GM19239 (cell line): ENCODE measurements at regions not wholly inside any gene's neighbourhood (a gene's known extent, or its start where the extent isn't known, plus 50 kb on each side); places are given as distances from the start of the nearest gene placed in this dataset.

ENCODE experiments used
- DNase-seq: peaks from one replicate; pipeline ENCODE4 v3.0.0; 2011; ENCODE audit warnings: low spot score; ENCODE audit not compliant: insufficient read length
- FAIRE-seq: peaks from 2 replicates; lab custom pipeline; 2011; peaks lifted over from hg19 to GRCh38; lab: Jason Lieb, UNC

DNA sequence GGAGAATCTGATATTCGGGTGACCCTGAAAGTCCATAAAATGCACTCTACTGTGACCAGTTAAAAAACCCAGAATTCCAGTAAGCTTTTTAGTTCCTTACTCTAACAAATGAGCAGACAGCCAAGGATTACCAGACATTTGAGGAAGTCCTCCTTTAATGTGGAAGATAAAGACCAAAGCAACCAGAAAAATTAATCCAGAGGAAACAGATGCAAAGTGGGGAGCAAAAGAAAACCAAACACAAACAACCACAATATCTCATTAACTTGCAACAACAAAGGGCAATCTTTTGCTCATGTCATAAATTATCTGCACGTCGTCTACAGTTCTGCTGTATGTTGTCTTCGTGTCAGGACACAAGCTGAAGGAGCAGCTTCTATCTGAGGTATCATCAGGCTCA is 164.4 kb downstream of the PJA1 start:
- FAIRE-seq, result no peak

DNA sequence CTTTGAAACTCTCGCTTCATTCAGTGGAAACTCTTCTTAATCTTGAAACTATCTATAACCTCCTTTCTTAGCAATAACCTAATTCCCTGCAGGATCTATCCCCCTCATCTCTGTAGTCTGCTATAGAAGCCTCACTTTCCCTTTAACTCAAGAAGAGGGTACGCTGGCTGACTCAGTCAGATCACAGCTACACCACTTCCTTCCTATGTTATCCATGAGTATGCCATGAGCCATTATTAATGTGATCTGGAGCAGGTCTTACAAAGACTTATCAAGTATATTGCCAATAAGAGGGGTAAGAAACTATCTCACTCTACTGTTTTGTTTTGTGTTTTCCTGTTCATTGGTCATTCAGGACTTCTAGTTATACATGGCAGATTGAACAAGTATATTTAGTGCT is 165.3 kb downstream of the PJA1 start:
- FAIRE-seq (no peak), DNase-seq (no peak)

More for the DNA sequence above, 164.4 kb downstream of the PJA1 start:
- DNase-seq, result no peak

DNA sequence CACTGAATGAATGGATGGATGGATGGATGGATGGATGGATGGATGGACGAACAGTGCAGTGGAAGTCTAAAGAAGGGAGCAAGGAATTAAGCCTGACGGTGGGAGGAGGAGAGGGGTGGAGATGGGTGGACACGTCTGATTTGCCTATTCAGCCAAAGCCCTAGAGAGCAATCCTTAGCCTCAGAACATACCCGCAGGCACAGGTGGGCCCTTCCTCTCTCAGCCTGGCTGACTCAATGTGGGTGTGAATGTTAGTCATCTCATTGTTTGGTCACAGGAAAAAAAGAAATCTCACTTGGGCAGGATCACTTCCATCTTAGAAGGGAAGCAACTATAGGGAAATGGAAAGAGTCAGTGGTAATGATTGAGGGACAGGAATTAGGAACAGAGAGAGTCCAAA is 165.9 kb downstream of the PJA1 start:
- FAIRE-seq (no peak), DNase-seq (no peak)

DNA sequence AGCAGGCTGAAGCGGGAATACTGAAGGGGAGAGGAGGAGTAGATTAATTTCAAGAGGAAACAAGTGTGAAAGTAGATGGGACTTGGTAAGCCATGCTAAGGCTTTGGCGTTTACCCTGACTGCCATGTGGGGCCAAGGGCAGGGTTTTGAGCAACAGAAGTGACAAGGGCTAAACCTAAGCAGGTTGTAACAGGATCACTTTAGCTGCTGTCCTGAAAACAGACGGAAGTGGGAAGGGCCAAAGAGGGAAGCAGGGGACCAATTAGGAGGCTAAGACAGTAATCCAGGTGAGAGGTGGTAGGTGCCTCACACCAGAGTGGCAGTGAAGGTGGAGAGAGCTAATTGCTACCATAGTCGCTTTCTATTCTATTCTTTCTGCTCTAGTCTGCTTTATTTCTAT is 166.5 kb downstream of the PJA1 start:
- FAIRE-seq, result no peak
- DNase-seq, result no peak

DNA sequence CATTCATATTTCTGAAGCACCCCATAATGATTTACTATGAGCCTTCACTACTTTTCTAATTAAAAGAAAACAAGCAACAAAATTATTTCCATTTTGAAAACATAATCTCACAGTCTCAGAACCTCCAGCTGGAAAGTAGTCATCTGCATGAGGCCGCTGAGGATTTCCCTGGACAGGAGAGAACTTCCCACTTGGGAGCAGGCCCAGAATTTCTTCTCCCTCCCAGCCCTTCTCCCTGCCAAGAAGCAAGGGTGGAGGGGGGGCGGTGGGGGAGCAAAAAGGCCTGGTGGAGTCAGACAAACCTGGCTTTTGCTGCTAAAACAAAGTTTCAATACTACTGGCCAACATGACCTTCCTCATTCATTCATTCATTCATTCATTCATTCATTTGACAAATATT is 167.3 kb downstream of the PJA1 start:
- FAIRE-seq (no peak), DNase-seq (no peak)

DNA sequence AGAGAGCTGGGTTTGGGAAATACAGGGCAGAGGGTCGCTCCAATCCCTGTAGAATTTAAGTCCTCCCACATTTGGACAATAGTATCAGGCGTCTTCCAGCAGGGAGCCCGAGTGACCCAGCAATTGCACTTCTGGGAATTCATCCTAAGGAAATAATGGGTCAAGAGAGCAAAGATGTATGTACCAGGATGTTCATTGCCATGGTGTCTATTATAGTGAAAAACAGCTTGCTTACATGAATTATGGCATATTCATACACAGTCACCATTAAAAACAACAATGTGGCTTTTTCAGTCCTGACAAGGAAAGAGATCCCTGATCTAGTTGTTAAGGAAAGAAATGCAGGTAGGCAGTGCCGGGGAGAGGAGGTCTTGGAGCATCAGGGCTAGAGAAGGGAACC is 167.7 kb downstream of the PJA1 start:
- FAIRE-seq, result no peak
- no peak for DNase-seq

DNA sequence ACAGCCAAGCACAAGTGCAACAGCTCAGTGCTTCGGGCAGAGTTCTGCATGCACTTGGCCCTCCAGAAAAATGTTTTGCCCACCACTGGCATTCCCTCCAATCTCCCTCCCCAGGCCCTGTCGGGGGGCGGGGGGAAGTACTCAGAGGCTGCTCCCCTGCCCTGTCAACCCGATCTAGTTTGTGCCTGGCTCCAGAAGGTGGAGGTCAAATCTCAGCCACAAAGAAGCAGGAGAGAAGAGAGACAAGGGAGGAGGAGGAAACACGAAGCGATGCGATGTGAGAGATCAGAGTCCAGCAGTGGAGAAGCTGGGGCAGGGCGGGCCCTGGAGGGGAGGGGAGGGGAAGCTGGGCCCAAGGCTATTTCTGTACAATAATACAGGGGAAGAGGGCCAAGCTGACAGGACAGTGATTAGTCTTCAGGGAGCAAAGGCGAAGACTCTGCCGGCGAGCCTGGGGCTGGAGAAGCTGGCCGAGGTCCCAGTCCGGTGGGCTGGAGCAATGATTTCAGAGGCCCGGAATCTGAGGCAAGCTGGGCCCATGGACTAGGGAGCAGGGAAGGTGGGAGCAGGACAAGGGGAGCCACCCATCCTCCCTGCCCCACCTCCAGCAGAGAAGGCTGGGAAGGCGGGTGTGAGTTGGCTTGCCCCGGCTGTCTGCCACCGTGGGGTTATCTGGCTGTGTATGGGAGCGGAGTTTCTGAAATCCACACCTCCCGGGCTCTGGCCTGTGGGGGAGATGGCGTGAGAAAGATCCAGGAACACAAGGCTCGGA is 167.1 kb downstream of the EFNB1 start:
- DNase-seq (no peak), FAIRE-seq (no peak)

DNA sequence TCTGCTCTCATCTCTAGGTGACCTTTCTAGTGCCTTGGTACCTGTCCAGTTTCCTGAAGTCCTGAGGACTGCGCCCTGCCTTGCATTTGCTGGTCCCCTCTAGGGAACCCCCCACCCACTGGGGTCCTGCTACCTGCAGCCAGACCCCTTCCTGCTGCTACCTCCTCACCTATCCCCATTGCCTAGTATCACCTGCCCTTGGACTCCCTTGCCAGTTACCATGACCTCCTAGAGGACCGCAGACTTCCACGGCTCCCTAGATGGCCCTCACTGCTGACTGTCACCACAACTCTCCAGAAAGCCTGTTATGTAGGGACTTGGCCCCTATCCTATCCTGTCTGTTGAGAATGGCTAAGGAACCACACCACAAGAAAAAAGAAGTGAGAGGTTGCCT is 166.6 kb downstream of the EFNB1 start:
- DNase-seq, result no peak
- FAIRE-seq, result no peak

DNA sequence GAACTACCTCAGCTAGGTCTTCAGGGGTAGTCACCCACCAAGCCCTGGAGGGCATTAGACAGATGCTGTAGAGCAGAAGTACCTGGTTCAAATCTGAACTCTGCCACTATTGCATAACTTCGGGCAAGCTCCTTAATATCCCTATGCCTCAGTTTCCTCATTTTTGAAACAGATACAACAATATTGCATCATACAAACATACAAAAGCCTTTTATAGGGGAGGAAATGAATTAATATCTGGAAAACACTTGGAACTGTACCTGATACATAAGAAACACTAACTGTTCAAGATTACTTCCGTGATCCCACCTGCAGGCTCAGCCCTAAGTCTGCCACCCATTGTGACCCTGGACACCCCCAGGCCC is 166.1 kb downstream of the EFNB1 start:
- DNase-seq (no peak), FAIRE-seq (no peak)

DNA sequence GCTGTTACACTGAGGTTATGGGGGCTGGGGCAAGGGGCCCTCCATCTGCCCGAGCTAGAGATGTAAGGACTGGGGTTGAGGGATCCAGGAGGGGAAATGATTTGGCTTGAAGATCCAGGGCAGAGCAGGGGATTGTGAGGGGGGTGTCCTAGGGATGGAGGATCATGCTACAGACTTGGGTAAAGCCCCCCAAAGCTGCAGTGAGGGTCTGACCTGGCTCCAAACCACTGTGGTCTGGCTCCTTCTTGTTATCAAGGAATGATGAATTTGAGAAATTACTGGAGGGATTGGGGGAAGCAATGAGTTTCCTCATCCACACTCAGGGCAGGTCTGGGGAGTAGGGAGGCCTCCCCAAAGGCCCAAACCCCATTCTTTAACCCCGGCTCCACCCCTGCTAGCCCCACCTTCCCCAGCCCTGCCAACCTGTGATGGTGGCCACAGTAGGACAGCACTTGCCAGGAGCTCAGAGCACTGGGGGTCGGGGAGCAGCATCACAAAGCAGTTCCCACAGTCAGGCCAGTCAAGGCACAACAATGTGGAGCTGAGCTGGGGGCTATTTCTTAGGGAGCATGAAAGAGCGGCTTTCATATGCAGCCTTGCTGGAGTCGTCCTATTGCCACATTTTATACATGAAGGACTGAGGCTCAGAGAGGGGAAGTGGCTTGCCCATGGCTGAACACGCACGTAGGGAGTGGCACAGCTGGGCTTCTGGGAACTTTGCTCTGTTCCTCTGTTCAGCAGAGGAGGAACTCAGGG is 165.5 kb downstream of the EFNB1 start:
- DNase-seq (no peak), FAIRE-seq (no peak)

DNA sequence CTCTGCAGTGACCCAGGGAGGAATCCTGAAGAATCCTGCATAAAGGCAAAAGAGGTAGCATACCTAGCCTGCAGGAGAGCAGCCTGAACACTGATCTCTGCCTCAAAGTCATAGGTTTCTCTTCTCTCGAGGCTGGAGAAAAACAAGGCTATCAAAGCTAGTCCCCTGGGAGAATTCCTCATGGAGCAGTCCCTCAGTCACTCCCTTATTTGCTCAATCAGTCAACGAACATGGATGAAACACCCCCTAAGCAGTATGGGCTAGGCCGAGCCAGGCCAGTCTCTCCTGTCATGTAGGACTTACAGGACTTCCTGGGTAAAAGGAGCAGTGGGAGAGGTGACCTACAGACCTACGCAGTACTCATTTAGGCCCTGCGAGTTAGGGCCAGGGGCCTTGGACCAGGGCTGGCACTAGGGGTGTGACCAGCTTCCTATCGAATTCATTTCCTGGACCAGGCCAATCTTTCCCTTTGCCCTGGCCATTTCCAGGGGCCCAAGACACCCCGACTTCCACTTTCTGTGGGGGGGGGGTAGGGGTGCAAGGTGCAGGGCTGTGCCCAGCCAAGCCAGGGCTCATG is 164.1 kb downstream of the EFNB1 start:
- no peak for DNase-seq
- FAIRE-seq, result no peak

DNA sequence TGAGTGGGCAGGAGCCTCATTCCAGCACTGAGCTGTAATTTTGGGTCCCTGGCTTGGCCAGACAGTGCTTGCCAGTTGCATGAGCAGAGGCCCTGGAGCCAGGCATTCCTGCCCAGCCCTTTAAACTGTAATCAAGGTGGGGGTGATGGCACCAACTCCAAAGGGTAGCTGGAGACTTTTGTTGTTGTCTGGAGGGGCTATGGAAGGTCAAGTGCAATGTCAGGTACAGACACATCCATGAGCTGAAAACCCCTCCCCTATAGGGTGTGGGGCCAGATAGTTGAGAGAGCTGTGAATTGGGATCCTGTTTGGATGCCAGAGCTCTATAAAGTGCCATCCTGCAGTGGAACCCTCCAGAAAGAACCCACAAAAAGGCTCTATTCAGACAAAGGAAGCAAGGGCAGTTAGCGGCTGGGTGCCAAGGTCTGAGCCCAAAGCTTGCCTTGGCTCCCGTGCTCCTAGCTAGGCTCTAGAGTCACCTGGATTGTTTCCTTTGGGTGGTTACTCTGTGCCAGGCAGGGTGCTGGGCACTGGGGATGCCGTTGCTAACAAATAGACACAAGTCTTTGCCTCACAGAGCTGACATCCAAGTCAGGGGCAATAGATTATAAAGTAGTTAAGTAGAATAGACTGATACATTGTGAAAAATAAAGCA is 163.0 kb downstream of the EFNB1 start:
- FAIRE-seq, result no peak
- no peak for DNase-seq

DNA sequence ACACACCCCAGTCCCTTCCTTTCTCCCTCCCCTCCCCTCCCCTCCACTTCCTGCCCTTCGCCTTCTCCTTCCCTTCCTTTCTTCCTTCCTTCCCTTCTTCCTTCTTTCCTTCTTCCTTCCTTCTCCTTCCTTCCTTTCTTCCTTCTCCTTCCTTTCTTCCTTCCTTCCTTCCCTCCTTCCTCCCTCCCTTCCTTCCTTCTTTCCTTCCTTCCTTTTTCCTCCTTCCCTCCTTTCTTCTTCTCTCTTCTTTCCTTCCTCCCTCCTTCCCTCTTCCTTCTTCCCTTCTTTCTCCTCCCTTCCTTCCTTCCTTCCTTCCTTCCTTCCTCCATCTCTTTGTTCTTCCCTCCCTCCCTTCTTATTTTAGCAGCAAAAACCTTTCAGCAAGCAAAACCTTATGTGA is 162.1 kb downstream of the EFNB1 start:
- FAIRE-seq (no peak), DNase-seq (no peak)

DNA sequence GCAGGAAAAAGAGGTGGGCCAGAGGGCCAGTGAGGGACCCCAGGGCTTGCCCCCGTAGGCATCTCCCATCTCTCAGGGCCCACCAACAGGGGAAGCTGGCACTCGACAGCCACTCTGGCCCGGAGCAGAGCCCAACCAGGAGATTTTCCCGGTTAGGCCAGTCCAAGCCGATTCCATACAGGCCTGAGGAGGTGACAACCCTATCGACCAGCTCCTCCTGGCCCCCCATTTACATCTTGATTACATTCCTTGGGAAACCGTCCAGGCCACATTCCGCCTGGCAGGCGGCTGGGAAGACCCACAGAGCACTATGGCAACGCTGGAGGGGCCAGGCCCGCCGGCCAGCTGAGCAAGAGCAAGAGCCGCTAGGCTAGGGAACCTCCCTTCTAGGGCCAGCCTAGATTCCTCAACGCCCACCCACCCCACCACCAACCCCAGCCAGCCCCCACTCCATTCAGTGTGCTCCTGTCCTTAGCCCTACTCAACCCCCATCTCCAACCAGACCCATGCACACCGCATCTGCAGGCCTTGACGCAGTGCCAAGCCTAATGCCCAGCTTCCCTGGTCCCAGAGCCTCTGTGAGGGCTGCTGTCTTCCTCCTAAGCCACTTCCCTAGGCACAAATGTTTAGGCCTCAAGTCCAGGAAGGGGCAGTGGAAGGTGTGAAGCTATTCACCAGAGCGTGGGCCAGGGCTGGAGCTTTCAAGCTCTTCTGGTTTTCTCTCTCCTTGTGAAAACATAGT is 161.2 kb downstream of the EFNB1 start:
- FAIRE-seq, result no peak
- no peak for DNase-seq

DNA sequence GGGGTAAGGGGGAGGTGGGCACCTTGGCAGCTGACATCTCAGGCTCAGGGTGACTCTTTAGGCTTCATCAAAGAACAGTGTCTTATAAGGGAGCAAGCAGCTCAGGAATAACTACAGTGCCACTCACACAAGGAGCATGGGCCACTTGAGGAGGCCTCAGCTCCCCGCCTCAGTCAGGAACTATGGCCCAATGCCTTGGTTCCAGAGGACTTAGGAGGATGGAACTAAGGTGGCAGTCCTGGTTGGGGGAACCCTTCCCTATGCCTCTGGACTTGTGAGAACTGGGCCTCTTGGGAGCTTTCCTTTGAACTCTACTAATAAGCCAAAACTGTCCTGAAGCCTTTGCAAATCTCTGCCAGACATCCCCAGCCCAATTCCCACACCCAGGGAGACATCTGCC is 160.6 kb downstream of the EFNB1 start:
- DNase-seq (no peak), FAIRE-seq (no peak)

DNA sequence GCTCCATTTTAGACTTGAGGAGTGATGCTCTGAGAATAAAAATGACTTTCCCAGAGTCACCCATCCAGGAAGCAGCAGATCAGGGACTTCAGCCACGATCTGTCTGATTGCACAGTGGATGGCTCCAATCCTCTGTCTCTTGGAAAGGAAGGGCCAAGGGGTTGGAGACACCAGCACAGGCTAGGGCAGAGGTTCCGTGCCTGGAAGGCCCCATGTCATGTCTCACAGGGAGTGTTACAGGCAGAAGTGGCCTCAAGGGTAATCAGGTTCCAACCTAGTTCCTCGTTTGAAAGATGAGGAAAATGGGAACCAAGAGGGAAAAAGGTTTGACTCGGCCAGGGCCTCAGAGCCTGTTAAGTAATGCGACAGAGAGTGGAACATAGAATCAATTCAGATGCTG is 160.0 kb downstream of the EFNB1 start:
- DNase-seq, result no peak
- no peak for FAIRE-seq

DNA sequence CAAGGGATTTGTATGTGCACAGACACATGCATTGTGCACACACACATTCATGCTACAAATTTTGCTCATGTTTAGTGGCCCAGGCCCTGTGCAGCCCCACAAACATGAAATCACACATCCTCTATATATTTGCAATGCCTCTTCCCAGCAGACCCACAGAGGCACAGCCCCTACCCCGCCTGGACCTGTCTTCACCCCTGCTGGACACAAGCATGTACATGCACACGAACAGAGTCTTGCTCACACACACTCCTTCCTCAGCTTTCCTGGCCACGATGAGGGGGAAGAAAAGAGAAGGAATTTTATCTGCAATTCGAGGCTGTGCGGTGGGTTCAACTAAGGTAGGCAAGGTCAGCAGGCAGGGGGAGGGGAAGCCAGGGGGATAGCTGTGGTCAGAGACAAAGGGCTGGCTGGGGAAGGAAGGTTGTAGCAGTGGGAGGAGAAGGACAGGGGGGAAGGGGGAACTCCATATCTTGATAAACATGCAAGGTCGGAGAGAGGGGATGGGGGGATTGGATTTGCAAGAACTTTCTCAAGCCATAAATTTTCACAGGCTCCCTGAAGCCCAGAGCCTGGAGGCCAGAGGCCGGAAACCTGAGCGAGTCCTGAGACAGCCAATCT is 156.4 kb downstream of the EFNB1 start:
- no peak for DNase-seq
- FAIRE-seq, result no peak

DNA sequence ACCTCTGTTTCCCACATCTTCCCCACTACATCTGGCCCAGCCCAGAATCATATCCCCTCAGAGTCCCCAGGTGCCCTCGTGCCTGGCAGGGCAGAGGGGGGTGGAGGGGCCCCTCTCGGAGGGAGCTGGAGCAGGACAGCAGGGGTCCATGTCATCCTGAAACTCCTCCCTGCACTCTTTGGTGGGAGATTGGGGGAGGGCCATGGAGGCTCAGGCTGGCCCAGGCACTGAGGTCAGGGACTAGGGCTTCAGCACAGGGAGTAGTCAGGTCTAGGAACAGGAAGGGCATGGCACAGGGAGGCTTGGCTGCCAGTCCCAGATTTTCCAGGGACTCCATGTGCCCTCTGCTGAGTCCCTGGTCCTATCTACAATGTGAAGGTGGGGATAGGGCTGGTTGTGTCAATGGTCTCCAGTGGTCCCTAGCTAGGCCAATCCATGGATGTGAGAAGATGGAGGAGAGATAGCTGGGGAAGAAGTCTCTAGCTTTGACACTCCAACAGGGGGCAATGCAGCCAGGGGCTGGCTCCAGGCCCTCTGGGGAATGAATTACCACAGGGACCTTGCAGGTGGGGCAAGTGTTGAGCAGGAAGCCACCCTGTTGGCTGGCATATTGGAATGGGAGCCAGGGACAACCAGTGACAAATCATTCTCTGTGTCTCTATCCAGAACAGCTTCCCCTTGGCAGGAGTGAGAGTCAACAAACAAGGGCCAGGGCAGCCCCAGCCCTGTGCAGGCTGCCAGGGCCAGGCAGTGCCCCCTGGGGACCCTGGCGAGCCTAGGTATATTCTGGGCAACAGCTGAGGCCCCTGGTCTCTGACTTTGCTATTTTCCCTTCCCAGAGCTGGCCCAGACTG is 154.4 kb downstream of the EFNB1 start:
- DNase-seq, result no peak
- FAIRE-seq, result no peak

DNA sequence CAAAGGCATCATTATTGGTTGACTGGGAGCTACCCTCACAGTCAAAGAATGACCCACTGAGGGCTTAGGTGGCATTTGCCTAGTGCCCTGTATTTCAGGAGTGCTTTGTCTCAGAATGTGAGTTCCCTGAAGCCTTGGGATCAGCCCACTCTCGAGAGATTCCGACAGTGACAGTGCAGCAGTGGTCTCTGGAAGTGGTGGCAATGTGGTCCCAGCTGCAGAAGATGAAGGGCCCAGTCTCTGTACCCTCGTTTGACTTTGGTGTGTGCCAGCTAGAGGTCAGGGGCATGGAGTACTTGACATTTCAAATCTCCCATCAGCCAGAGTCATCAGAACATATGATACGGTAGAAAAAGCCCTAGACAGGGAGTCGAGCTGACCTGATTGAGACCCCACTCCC is 153.7 kb downstream of the EFNB1 start:
- DNase-seq (no peak), FAIRE-seq (no peak)
